ENCODE measurements at regions not wholly inside any gene's neighbourhood (a gene's known extent, or its start where the extent isn't known, plus 50 kb on each side); places are given as distances from the start of the nearest gene placed in this dataset.

DNA sequence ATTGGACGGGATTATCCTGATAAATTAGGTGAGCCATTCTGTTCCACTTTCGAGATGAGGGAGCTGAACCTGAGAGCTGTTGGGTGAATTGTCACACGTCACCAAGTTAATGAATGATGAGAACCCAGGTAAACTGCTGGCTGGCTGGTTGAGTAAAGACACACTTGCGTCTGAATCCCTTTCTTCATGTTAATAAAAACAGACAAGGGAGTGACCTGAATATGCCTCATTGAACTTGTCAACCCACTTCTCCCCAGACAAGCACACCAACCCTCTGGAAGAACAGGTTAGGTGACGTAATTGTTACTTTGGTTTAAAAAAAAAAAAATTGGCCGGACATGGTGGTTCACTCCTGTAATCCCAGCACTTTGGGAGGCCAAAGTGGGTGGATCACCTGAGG lies 400.9 kb upstream of the CDH5 start:
- no peak for DNase-seq (ENCODE audit: low read depth in 2 of 2)

DNA sequence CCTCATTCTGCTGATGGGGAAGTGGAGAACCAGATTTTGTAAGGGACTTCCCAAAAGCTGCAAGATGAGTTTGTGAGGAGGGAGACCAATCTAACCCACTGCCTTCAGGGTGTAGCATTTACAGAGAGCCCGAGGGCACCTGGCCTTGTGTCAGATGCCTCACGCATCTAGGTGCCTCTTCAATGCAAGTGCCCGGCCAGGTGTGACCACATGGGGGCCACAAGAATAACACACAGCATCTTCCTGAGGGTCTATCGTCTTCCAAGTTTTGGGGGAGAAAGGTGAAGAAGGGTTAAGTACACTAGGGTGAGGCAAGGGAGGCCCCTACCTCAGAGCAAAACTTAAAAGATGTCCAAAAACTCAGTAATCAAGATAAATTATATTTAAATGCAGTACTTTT lies 401.7 kb upstream of the CDH5 start:
- no peak for DNase-seq (ENCODE audit: low read depth in 2 of 2)

DNA sequence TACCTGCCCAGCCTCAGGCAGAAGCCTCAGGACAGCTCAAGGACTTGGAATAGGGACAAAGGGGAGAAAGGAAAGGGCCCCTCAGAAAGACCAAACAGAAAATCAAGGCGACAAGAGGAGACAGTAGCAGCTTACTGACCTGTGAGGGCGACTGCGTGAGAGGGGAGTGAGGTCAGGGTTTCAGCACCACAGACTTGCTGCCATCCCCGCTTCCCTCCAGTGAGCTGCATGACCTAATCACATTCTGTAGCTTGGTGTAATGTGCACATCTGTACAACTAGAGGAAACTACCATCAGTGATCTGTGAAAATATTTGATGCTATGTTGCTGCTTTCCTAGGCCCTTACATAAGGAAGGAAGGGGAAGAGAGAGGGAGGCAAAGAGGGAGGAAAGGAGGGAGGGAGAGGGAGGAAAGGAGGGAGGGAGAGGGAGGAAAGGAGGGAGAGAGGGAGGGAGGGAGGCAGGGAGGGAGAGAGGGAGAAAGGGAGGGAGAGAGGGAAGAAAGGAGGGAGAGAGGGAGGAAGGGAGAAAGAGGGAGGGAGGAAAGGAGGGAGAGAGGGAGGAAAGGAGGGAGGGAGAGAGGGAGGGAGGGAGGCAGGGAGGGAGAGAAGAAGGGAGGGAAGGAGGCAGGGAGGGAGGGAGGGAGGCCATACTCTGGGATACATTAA lies 404.9 kb upstream of the CDH5 start:
- DNase-seq (ENCODE audit: low read depth in 2 of 2) = no peak

DNA sequence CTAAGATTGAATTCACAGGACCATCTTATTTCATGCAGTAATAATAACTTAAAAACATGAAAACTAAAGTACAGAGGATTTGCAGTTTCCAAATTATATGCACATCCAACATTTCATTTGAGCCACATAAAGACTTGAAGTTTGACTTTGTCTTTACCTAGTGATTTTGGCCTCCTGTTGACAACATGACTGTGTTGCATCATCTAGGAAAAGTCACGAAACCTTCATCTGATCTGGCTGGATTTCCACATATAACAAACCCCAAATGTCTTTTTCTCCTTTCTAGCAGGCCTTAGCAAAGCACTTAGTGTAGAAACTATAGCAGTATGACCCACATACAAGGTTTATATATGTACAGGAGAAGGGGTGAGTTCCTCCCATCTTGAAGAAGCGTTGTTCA lies 406.5 kb upstream of the CDH5 start:
- no peak for DNase-seq (ENCODE audit: low read depth in 2 of 2)

DNA sequence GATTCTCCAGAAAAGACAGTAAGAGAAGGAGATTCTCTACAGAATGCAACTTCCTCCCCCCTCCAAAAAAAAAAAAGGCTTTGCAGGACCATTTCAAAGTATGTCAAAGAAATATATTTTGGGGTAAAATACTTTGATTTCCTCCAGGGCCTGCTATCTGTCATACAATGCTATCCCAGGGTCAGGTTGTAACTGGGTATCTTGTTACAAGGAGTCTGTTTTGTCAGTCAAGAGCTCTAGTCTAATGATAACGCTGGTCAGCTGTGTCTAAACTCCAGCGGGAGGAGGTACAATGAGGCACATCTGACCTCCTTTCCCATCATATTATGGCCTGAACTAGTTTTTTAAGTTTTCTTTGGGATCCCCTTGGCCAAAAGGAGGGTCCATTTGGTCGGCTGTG lies 408.4 kb upstream of the CDH5 start:
- no peak for DNase-seq (ENCODE audit: low read depth in 2 of 2)

DNA sequence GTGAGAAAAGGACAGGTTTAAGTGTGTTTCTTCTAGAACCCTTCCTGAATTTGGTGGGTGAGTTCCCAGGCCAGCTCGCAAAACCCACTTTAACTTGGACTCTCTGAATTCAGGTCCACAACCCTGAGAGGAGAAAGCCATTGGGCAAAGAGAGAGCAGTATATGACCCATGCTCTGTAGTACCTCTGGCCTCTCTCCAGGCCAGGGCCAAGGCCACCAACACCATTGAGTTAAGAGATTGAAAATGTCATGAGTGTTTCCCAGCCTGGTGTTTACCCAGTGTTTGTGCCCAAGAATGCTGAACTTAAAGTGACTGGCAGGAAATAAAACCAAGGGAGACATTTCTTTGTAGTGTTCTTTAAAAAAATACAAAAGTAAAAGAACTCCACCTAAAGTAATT lies 410.4 kb upstream of the CDH5 start:
- DNase-seq (ENCODE audit: low read depth in 2 of 2) = no peak

DNA sequence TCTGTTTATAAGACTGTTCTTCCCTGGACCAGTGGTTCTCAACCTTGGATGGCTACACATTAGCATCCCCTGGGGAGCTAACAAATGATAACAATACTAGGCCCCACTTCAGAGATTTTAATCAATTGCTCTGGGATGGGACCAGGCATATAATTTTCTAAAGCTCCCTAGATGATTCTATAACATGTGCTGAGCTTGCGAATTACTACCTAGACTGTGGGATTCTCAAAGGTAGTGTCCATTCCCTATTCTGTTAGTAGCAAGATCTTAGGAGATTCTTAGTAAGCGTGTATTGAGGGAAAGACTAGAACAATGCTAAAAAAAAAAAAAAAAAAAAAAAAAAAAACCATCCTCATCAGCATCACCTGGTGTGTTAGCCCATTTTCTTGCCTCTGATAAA lies 412.0 kb upstream of the CDH5 start:
- DNase-seq (ENCODE audit: low read depth in 2 of 2) = no peak

DNA sequence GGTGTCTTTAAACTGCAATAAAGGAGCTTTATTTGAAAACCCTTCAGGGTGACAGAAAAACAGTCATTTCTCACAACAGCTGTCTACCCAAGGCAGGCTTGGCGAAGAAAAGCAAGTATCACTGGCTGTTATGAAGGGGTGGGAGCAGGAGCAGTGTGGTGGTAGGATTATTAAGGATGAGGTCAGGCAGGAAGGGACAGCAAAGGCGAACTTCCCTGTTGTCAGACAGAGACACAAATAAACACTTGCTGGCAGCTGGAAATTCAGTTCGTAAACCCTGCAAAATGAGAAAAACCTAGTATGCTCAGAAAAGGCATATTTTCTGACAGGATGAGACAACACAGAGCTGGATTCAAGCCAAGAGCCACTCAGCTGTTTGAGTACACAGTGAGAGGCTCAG lies 416.3 kb upstream of the CDH5 start:
- no peak for DNase-seq (ENCODE audit: low read depth in 2 of 2)

DNA sequence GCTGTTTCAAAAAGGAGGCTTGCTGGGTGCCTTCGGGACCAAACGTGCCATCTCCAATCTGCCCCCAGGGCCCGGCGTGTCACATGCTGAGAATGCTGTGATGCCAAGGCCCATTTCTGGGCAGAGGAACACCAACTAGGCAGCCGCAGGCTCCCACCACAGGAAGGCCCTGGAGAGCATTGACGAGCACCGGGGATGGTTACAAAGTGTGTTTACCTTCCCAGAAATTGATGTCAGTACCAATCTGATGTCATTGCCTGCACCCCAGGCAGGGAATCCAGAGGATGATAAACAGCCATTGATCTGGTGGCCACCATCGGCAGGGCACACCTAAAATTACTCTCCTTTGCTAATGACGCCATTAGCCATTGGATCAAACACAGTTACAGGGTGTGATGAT lies 418.1 kb upstream of the CDH5 start:
- no peak for DNase-seq (ENCODE audit: low read depth in 2 of 2)

DNA sequence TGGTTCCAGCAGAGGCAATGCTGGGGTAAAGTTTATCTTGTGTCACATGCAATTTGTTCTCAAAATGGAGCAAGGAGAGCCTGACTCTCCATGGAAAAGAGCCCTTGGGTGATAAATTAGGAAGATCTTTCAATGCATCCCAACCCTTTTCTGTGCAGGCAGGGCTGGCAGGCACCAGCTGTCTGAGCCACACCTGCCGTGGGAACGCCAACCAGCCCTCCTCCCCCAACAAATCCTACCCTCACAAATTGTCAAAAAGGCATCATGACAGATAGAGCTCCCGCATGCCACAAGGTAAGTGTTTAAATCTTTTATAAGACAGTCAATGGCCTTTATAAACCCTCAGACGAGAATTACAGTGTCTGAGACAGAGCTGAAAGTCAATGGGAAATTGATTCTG lies 418.5 kb upstream of the CDH5 start:
- no peak for DNase-seq (ENCODE audit: low read depth in 2 of 2)

DNA sequence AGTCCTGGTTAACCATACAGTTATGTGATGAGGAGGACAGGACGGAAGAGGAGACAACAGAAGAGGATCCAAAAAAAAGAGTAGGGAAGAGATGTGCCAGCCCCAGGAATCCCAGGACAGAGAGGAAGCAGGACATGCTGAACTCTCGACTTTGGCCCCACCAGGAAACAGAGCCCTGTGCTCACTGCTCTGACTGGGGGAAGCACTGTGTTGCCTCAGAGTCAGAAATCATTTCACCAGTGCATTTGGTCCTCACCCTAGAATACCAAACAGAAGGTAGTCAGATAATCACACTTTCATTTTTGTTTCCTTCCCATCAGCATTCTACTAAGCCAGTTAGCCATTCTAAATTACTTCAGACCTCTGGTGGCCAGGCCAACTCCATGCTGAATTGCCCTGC lies 421.0 kb upstream of the CDH5 start:
- DNase-seq (ENCODE audit: low read depth in 2 of 2) = no peak

DNA sequence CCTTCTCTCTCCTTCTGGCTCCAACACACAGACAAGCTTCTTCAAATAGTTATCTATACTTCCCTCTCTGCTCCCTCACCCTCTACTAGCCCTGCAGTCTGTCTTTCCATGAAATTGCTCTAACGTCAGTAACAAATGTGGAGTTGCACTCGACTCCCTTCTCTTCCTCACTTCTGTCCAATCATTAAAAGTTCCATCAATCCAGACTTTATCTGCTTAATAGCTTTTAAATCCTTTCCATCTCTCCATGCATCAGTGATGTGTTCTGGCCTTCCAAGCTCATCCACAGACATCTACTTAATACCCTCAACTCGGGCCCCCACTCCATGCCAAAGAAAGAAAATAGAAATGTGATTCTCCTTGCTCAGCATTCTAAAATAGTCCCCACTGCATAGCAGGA lies 422.1 kb upstream of the CDH5 start:
- DNase-seq (ENCODE audit: low read depth in 2 of 2) = no peak

DNA sequence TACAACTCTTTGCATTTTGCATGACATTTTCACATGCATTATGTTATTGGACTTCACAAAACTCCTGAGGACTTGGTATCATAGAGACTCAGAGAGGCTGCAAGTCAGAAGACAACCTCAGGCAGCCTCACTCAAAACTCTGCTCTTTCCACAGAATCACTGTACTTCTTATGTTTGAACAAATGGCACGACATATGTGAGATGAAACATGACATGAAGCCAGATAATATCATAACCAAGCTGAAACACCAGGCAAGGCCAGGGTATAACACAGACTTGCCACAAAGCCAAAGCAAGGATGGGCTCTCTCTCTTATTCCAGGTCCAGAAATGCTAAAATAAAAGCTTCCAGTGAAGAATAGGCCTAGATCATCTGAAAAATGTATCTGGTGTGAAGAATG lies 425.8 kb upstream of the CDH5 start:
- no peak for DNase-seq (ENCODE audit: low read depth in 2 of 2)

DNA sequence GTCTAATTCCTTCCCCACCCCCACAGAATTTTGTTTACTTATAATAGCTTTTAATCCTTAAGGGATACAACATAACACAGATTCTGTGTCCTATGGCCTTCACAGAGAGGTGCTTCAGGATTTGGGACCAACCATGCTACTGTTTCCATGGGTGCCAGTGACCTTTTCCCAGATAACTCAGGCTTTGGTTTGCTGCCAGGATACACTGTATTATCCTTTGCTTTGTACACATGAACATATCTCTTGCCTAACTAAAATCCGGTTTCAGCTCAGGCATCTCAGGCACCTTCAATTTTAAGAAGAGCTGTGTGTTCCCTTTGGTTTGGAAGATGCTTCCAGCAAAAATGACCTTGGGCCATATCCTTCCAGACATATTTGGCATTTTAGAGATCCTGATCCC lies 428.4 kb upstream of the CDH5 start:
- no peak for DNase-seq (ENCODE audit: low read depth in 2 of 2)

DNA sequence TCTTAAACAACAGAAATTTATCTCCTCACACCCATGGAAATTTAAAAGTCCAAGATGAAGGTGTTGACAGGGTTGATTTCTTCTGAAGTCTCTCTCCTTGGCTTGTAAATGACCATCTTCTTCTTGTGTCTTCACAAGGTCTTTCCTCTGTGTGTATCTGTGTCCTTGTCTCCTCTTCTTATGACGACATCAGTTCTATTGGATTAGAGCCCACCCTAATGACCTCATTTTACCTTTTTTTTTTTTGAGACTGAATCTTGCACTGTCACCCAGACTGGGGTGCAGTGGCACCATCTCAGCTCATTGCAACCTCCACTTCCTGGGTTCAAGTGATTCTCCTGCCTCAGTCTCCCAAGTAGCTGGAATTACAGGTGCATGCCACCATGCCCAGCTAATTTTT lies 429.0 kb upstream of the CDH5 start:
- no peak for DNase-seq (ENCODE audit: low read depth in 2 of 2)

DNA sequence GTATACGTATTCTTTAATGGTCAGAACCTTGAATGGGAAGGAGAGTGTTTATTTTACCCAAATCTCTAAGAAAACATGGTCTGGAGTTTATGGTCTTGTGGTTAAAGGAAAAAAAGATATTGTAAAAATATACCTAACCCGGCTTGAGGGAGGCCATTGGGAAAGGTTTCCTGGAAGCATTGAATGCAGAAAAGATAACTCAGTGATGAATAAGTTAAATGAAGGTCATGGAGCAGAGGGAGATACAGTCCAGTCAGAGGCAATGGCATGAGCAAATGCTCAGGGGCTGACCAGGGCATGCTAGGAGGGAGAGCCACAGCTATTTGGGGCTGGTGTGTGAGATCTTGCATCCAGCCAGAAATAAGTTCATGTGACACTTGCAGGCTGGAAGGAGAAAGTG lies 430.4 kb upstream of the CDH5 start:
- no peak for DNase-seq (ENCODE audit: low read depth in 2 of 2)

DNA sequence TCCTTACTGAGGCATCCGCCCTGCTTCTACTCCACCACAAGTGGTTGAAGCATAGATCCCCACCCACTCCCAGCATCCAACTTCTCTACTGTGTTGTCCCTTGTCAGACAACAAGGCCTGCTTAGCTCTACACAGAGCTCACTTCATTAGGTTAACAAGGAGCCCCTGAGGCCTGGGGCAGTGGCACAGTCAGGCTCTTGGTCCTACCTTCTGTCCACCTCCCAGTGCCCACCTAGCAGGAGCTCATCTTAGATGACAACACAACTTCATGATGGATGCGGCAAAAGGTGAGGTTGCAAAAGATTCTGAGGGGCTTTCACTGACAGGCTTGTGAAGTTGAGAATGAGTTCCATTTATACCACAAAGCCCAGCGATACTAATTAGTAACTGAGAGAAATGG lies 432.0 kb upstream of the CDH5 start:
- DNase-seq (ENCODE audit: low read depth in 2 of 2) = no peak

DNA sequence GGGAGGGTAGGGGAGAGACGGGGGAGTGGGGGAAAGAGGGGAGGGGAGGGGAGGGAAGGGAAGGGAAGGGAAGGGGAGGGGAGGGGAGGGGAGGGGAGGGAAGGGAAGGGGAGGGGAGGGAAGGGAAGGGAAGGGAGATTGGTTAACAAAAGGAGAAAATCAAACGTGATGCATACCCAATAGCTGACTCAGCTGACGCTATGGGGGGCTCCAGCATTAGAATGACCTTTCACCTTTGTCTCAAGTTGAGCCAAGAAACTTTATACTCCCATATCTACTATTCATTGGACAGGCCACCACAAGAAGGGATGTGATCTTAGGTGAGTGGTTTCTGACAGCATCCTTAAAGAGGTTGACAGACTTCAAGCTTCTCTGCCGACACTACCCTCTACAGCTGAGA lies 432.8 kb upstream of the CDH5 start:
- DNase-seq (ENCODE audit: low read depth in 2 of 2) = no peak

DNA sequence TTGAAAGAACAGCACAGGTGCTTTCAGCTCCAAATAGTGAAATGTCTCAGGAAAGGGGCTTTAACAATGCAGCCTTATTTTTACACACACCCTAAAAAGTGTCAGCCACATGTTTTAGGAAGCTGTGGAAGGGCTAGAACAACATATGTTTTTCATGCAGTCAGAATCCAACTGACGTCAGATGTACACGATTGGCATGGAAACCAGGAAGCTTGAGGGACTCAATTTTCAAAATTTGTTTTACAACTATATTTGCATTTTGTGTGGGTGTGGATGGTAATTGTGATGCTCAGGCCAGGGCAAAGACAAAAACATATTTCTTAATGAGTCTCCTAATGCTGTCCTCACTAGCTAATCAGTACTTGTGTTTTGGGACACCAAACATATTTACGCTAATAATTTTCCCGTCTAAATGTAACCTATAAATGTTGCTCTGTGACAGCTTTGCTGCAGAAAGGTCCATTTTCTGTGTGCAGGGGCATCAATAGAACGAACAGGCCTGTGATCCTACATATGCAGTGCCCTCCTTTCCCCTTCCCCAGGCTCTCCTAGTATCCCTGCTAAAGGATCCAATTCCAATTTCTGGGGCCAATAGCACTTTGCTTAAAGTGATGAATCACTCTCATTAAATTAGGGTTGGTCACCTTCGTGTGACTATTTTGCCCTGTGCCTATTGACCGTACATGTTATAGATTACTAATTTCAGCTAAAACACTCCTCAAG lies 434.0 kb upstream of the CDH5 start:
- DNase-seq (ENCODE audit: low read depth in 2 of 2) = no peak

DNA sequence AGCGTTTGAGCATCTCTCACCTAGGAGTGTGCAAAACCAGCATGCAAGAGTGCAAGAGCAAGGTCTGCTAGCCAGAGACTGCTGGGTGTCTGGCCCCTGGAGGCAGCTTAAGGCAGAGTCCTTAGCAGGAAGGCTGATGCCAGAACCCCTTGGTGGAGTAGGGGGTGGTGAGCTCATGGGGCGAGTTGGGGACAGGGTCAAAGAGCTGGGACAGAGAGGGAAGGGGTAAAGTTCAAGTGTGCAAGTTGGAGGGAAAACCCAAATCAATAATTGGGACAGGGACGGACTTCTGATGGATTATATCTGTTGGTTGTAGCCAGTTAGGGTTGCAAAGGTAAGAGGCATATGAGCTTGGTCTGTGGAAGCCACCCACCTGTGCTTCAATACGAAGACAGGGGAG lies 443.6 kb upstream of the CDH5 start:
- DNase-seq (ENCODE audit: low read depth in 2 of 2) = no peak

DNA sequence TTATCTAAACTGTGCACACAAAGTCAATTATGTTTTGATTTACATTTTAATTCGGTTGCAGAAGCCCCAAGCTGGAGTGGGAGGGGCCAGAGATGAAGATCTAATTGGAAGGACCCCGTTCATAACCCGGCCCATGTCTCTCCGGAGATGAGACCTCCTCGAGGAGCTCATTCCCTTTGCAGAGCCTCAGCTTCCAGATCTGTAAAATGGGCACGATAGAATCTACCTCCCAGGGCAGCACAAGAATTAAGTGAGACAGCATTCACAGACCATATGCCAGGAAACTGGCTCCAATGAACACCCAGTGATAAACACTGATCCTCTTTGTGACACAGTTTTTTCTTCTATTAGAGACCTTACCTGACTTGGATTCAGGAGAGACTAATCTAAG lies 446.5 kb upstream of the CDH5 start:
- DNase-seq (ENCODE audit: low read depth in 2 of 2) = no peak

DNA sequence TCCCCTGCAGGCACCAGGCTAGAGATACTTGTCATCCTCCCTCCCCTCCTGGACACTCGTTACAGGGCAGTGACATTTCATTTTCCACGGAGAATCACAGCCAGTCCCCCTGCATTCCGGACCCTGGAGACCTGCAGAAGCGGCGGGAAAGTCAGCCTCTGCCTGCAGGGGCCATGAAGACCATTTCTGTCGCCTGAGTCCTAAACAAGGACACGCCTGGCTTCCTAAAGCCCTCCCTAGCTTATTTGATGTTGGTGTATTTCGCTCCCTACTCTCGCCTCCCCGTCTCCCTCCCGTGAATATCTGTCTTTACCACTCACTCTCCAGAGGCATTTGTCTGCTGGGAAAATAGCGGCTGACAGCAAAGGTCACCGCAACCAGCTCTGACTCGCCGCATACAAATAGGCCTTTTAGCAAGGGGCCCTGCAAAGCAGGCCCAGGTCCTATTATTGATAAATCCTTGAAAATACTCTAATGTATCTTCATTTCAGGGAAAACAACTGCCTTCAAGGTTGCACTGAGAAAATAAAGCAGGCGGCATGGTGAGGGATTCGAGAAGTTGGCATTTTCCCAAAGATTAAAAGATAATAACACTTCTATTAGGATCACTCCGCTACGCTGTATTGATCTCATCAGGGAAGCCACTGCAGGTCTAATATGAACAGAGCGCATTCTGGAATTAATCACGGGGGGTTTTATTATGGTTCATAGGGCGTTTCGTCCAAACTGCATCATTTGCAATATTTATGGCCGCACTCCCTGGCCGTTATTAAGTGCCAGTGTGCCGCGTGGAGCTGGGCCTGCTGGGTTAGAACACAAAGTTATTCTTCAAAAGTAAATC lies 447.1 kb upstream of the CDH5 start:
- DNase-seq (ENCODE audit: low read depth in 2 of 2) = no peak

DNA sequence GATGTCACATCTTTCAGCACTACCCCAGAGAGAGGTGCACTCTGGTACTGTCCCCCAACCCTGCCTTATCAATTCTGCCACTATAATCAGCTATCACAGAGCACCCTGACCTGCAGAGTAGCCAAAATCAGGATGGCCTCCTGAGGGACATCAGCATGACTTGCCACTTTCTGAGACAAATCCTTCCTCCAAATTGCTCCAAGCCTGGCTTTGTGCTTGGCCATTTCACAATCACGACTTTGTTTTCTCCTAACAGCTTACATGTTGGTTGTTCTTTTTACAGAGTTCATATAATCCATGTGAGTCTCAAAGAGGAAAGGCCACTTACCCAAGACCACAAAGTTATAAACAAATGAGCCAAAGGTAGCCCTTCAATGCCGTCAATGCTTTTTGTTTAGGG lies 449.0 kb upstream of the CDH5 start:
- DNase-seq (ENCODE audit: low read depth in 2 of 2) = no peak
